GM23338 (cell line): ENCODE measurements at regions not wholly inside any gene's neighbourhood (a gene's known extent, or its start where the extent isn't known, plus 50 kb on each side); places are given as distances from the start of the nearest gene placed in this dataset.

Source experiments
- ATAC-seq: fragments of 200-7000 bp; cut with Tn5 transposase; 3 replicates; pipeline ENCODE4 v1.9.1; 2020
- DNase-seq: peaks from one replicate; pipeline ENCODE4 v3.0.0-alpha.2; 2015; ENCODE audit warnings: low spot score
- H2AFZ ChIP-seq: fragments of 200-600 bp; sonication (generic); 2 replicates; pipeline ENCODE4 v1.8.0; 2016; ENCODE audit warnings: antibody characterized with exemption, mild to moderate bottlenecking, moderate library complexity
- H3F3A ChIP-seq: fragments of 200-600 bp; sonication (generic); replicated peaks from 2 replicates; pipeline ENCODE4 v1.8.0; 2017; ENCODE audit warnings: antibody characterized with exemption, mixed run types, low read depth
- H3K27ac ChIP-seq: fragments of 200-600 bp; sonication (generic); 2 replicates; pipeline ENCODE4 v1.6.1; 2016; ENCODE audit warnings: low read depth
- H3K27me3 ChIP-seq: fragments of 200-600 bp; sonication (generic); 2 replicates; pipeline ENCODE4 v1.8.0; 2016; ENCODE audit warnings: mild to moderate bottlenecking, mixed run types, moderate library complexity; ENCODE audit not compliant: insufficient read depth
- H3K36me3 ChIP-seq: fragments of 200-600 bp; sonication (generic); 2 replicates; pipeline ENCODE4 v1.8.0; 2016; ENCODE audit warnings: mild to moderate bottlenecking; ENCODE audit not compliant: insufficient read depth
- H3K4me1 ChIP-seq: fragments of 200-600 bp; sonication (generic); 2 replicates; pipeline ENCODE4 v1.8.0; 2016; ENCODE audit warnings: mild to moderate bottlenecking, moderate library complexity; ENCODE audit not compliant: insufficient read depth
- H3K4me2 ChIP-seq: fragments of 200-600 bp; sonication (generic); 2 replicates; pipeline ENCODE4 v1.7.1; 2017; ENCODE audit warnings: mixed run types
- H3K4me3 ChIP-seq: fragments of 200-600 bp; sonication (generic); 2 replicates; pipeline ENCODE4 v1.6.1; 2016; ENCODE audit warnings: mixed run types
- H3K79me2 ChIP-seq: fragments of 200-600 bp; sonication (generic); replicated peaks from 2 replicates; pipeline ENCODE4 v1.8.0; 2017; ENCODE audit warnings: mild to moderate bottlenecking; ENCODE audit not compliant: insufficient read depth
- H3K9me2 ChIP-seq: fragments of 200-600 bp; sonication (generic); 2 replicates; pipeline ENCODE4 v1.8.0; 2017; ENCODE audit not compliant: insufficient read depth
- H4K20me1 ChIP-seq: fragments of 200-600 bp; sonication (generic); replicated peaks from 2 replicates; pipeline ENCODE4 v1.8.0; 2017; ENCODE audit warnings: mild to moderate bottlenecking; ENCODE audit not compliant: insufficient read depth
- H3K27ac Mint-ChIP-seq: 2 replicates; pipeline ENCODE4 v1.8.0; 2020; ENCODE audit warnings: inconsistent platforms, mild to moderate bottlenecking, moderate library complexity, mixed read lengths
- H3K27me3 Mint-ChIP-seq: 3 replicates; pipeline ENCODE4 v1.8.0; 2022; ENCODE audit warnings: low read depth, mild to moderate bottlenecking, moderate library complexity, mixed read lengths, inconsistent platforms; ENCODE audit not compliant: insufficient read depth, poor library complexity
- H3K36me3 Mint-ChIP-seq: 3 replicates; pipeline ENCODE4 v1.8.0; 2021; ENCODE audit warnings: low read depth, mild to moderate bottlenecking, inconsistent platforms, moderate library complexity, mixed read lengths
- H3K4me1 Mint-ChIP-seq: 3 replicates; pipeline ENCODE4 v1.8.0; 2020; ENCODE audit warnings: mild to moderate bottlenecking, inconsistent platforms, mixed read lengths
- H3K4me3 Mint-ChIP-seq: 3 replicates; pipeline ENCODE4 v1.8.0; 2021; ENCODE audit warnings: moderate library complexity, mild to moderate bottlenecking, inconsistent platforms, mixed read lengths
- H3K9me3 Mint-ChIP-seq: 3 replicates; pipeline ENCODE4 v1.8.0; 2020; ENCODE audit warnings: moderate library complexity, mild to moderate bottlenecking, inconsistent platforms, mixed read lengths
- CREB1 ChIP-seq: fragments of 250-450 bp; sonication (Bioruptor Pico); IDR thresholded peaks from 2 replicates; pipeline ENCODE4 v1.5.0; 2020; ENCODE audit warnings: low read depth, mild to moderate bottlenecking, moderate library complexity
- EZH2 ChIP-seq: fragments of 200-600 bp; sonication (generic); IDR thresholded peaks from one replicate; pipeline ENCODE4 v1.8.0; 2017; ENCODE audit warnings: antibody characterized with exemption, mild to moderate bottlenecking, low read depth; ENCODE audit not compliant: unreplicated experiment
- EZH2phosphoT487 ChIP-seq: fragments of 200-600 bp; sonication (generic); IDR thresholded peaks from one replicate; pipeline ENCODE4 v1.8.1; 2018; ENCODE audit warnings: antibody characterized with exemption; ENCODE audit not compliant: unreplicated experiment
- JUNB ChIP-seq: IDR thresholded peaks from one replicate; pipeline ENCODE4 v1.6.1; 2016; ENCODE audit warnings: antibody characterized with exemption; ENCODE audit not compliant: unreplicated experiment
- NANOG ChIP-seq: IDR thresholded peaks from 2 replicates; pipeline ENCODE4 v1.6.1; 2016; ENCODE audit warnings: antibody characterized with exemption, borderline replicate concordance
- POLR2AphosphoS5 ChIP-seq: IDR thresholded peaks from 2 replicates; pipeline ENCODE4 v1.6.1; 2016; ENCODE audit warnings: antibody characterized with exemption, low read depth
- STAT1 ChIP-seq: IDR thresholded peaks from one replicate; pipeline ENCODE4 v1.6.1; 2016; ENCODE audit warnings: antibody characterized with exemption; ENCODE audit not compliant: unreplicated experiment
- ZNF114 ChIP-seq: fragments of 250-450 bp; sonication (Bioruptor Pico); IDR thresholded peaks from 2 replicates; pipeline ENCODE4 v1.5.0; 2020; ENCODE audit warnings: mild to moderate bottlenecking, moderate library complexity
- ZNF331 ChIP-seq: fragments of 250-450 bp; sonication (Bioruptor Pico); IDR thresholded peaks from 2 replicates; pipeline ENCODE4 v1.5.0; 2020; ENCODE audit warnings: low read depth, mild to moderate bottlenecking, moderate library complexity
- TF ChIP-seq, protein P1 (sequence below): IDR thresholded peaks from one replicate; pipeline ENCODE4 v1.6.1; 2018; ENCODE audit warnings: antibody characterized with exemption; ENCODE audit not compliant: unreplicated experiment
- TF ChIP-seq, protein P2 (sequence below), 2 experiments: fragments of 200-600 bp in 1 of 2; sonication (generic) in 1 of 2; conservative IDR thresholded peaks; 2 replicates each; pipeline versions ENCODE4 v1.5.1 to v1.6.1; 2016 to 2017; ENCODE audit warnings: antibody characterized with exemption in 2 of 2, low read depth in 2 of 2, mild to moderate bottlenecking in 2 of 2, moderate library complexity in 1 of 2
- TF ChIP-seq, protein P3 (sequence below): IDR thresholded peaks from 2 replicates; pipeline ENCODE4 v1.6.1; 2016; ENCODE audit warnings: antibody characterized with exemption
- TF ChIP-seq, protein P4 (sequence below): fragments of 250-450 bp; sonication (Bioruptor Pico); IDR thresholded peaks from 2 replicates; pipeline ENCODE4 v1.5.0; 2020; ENCODE audit warnings: mild to moderate bottlenecking, moderate library complexity

DNA sequence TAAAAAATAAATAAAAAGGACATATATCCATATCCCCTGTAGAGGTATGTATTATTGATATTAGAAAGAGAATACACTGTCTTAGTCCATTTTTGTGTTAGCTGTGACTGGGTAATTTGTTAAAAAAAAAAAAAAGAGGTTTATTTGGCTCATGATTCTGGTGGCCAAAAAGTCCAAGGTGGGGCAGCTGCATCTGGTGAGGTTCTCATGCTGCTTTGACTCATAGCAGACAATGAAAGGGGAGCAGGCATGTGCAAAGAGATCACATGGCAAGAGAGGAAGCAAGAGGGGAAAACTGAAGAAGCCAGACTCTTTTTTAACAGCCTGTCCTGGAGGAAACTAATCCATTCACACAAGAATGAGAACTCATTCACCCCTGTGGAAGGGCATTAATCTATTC is 101.6 kb upstream of the MAP4K3 start:
- DNase-seq = no peak
- Mint-ChIP-seq H3K36me3 (no peaks in the 10 kb centered on the region; the same call in 2 of the 3 replicates), H3K9me3 (no peaks in the 10 kb centered on the region), H3K27me3 (peaks cover 2% of the 10 kb centered on the region), H3K4me1 (peaks cover 16% of the 10 kb centered on the region), H3K27ac (no peak overlapping the region), H3K4me3 (no peak overlapping the region)
- Histone ChIP-seq H4K20me1 (no peaks in the 10 kb centered on the region), H3K27me3 (no peaks in the 10 kb centered on the region), H3K4me1 (peaks cover 20% of the 10 kb centered on the region), H3K27ac (no peak overlapping the region), H3K4me2 (no peak overlapping the region), H3K4me3 (no peak overlapping the region), H3K79me2 (no peaks in the 10 kb centered on the region), H3F3A (no peaks in the 10 kb centered on the region), H2AFZ (no peak overlapping the region), H3K36me3 (no peaks in the 10 kb centered on the region), H3K9me2 (peaks cover 18% of the 10 kb centered on the region)
- ATAC-seq = no peak
- TF ChIP-seq NANOG = no peak
- TF ChIP-seq JUNB = no peak
- TF ChIP-seq, protein P1, sequence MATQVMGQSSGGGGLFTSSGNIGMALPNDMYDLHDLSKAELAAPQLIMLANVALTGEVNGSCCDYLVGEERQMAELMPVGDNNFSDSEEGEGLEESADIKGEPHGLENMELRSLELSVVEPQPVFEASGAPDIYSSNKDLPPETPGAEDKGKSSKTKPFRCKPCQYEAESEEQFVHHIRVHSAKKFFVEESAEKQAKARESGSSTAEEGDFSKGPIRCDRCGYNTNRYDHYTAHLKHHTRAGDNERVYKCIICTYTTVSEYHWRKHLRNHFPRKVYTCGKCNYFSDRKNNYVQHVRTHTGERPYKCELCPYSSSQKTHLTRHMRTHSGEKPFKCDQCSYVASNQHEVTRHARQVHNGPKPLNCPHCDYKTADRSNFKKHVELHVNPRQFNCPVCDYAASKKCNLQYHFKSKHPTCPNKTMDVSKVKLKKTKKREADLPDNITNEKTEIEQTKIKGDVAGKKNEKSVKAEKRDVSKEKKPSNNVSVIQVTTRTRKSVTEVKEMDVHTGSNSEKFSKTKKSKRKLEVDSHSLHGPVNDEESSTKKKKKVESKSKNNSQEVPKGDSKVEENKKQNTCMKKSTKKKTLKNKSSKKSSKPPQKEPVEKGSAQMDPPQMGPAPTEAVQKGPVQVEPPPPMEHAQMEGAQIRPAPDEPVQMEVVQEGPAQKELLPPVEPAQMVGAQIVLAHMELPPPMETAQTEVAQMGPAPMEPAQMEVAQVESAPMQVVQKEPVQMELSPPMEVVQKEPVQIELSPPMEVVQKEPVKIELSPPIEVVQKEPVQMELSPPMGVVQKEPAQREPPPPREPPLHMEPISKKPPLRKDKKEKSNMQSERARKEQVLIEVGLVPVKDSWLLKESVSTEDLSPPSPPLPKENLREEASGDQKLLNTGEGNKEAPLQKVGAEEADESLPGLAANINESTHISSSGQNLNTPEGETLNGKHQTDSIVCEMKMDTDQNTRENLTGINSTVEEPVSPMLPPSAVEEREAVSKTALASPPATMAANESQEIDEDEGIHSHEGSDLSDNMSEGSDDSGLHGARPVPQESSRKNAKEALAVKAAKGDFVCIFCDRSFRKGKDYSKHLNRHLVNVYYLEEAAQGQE = no peak
- TF ChIP-seq, protein P2, sequence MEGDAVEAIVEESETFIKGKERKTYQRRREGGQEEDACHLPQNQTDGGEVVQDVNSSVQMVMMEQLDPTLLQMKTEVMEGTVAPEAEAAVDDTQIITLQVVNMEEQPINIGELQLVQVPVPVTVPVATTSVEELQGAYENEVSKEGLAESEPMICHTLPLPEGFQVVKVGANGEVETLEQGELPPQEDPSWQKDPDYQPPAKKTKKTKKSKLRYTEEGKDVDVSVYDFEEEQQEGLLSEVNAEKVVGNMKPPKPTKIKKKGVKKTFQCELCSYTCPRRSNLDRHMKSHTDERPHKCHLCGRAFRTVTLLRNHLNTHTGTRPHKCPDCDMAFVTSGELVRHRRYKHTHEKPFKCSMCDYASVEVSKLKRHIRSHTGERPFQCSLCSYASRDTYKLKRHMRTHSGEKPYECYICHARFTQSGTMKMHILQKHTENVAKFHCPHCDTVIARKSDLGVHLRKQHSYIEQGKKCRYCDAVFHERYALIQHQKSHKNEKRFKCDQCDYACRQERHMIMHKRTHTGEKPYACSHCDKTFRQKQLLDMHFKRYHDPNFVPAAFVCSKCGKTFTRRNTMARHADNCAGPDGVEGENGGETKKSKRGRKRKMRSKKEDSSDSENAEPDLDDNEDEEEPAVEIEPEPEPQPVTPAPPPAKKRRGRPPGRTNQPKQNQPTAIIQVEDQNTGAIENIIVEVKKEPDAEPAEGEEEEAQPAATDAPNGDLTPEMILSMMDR (conservative IDR thresholded peaks at IDR 0.05; ENCODE audit: low read depth in 2 of 2) = no peak
- TF ChIP-seq STAT1 = no peak
- no peak for TF ChIP-seq POLR2AphosphoS5
- TF ChIP-seq, protein P3, sequence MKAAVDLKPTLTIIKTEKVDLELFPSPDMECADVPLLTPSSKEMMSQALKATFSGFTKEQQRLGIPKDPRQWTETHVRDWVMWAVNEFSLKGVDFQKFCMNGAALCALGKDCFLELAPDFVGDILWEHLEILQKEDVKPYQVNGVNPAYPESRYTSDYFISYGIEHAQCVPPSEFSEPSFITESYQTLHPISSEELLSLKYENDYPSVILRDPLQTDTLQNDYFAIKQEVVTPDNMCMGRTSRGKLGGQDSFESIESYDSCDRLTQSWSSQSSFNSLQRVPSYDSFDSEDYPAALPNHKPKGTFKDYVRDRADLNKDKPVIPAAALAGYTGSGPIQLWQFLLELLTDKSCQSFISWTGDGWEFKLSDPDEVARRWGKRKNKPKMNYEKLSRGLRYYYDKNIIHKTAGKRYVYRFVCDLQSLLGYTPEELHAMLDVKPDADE = no peak
- no peak for TF ChIP-seq EZH2phosphoT487
- no peak for TF ChIP-seq ZNF331 (CRISPR knock-in tag)
- no peak for TF ChIP-seq ZNF114 (CRISPR knock-in tag)
- TF ChIP-seq, protein P4, sequence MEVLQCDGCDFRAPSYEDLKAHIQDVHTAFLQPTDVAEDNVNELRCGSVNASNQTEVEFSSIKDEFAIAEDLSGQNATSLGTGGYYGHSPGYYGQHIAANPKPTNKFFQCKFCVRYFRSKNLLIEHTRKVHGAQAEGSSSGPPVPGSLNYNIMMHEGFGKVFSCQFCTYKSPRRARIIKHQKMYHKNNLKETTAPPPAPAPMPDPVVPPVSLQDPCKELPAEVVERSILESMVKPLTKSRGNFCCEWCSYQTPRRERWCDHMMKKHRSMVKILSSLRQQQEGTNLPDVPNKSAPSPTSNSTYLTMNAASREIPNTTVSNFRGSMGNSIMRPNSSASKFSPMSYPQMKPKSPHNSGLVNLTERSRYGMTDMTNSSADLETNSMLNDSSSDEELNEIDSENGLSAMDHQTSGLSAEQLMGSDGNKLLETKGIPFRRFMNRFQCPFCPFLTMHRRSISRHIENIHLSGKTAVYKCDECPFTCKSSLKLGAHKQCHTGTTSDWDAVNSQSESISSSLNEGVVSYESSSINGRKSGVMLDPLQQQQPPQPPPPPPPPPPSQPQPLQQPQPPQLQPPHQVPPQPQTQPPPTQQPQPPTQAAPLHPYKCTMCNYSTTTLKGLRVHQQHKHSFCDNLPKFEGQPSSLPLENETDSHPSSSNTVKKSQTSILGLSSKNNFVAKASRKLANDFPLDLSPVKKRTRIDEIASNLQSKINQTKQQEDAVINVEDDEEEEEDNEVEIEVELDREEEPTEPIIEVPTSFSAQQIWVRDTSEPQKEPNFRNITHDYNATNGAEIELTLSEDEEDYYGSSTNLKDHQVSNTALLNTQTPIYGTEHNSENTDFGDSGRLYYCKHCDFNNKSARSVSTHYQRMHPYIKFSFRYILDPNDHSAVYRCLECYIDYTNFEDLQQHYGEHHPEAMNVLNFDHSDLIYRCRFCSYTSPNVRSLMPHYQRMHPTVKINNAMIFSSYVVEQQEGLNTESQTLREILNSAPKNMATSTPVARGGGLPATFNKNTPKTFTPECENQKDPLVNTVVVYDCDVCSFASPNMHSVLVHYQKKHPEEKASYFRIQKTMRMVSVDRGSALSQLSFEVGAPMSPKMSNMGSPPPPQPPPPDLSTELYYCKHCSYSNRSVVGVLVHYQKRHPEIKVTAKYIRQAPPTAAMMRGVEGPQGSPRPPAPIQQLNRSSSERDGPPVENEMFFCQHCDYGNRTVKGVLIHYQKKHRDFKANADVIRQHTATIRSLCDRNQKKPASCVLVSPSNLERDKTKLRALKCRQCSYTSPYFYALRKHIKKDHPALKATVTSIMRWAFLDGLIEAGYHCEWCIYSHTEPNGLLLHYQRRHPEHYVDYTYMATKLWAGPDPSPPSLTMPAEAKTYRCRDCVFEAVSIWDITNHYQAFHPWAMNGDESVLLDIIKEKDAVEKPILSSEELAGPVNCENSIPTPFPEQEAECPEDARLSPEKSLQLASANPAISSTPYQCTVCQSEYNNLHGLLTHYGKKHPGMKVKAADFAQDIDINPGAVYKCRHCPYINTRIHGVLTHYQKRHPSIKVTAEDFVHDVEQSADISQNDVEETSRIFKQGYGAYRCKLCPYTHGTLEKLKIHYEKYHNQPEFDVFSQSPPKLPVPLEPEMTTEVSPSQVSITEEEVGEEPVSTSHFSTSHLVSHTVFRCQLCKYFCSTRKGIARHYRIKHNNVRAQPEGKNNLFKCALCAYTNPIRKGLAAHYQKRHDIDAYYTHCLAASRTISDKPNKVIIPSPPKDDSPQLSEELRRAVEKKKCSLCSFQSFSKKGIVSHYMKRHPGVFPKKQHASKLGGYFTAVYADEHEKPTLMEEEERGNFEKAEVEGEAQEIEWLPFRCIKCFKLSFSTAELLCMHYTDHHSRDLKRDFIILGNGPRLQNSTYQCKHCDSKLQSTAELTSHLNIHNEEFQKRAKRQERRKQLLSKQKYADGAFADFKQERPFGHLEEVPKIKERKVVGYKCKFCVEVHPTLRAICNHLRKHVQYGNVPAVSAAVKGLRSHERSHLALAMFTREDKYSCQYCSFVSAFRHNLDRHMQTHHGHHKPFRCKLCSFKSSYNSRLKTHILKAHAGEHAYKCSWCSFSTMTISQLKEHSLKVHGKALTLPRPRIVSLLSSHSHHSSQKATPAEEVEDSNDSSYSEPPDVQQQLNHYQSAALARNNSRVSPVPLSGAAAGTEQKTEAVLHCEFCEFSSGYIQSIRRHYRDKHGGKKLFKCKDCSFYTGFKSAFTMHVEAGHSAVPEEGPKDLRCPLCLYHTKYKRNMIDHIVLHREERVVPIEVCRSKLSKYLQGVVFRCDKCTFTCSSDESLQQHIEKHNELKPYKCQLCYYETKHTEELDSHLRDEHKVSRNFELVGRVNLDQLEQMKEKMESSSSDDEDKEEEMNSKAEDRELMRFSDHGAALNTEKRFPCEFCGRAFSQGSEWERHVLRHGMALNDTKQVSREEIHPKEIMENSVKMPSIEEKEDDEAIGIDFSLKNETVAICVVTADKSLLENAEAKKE (CRISPR knock-in tag) = no peak
- TF ChIP-seq CREB1 (CRISPR knock-in tag) = no peak
- TF ChIP-seq EZH2 = no peak
